Stimulated activated CD8-positive, alpha-beta memory T cell treated with anti-CD3 and anti-CD28 coated beads, Interleukin-2, amount 100 ng/mL, for 48 hours (primary cell): ENCODE measurements at regions not wholly inside any gene's neighbourhood (a gene's known extent, or its start where the extent isn't known, plus 50 kb on each side); places are given as distances from the start of the nearest gene placed in this dataset.

Experiments used
- DNase-seq, 2 donors: peaks; one replicate each; pipeline ENCODE4 v3.0.0-alpha.2; 2020; ENCODE audit warnings: low read depth in 2 of 2

- no peak for DNase-seq
Measured at GRCh38 chr15:70348581-70349344, 251.0 kb upstream of the TLE3 start.

GRCh38 chr15:70348226-70348543 lies 250.5 kb upstream of the TLE3 start:
- no peak for DNase-seq

GRCh38 chr15:70347321-70348225 lies 249.9 kb upstream of the TLE3 start:
- no peak for DNase-seq

- DNase-seq, result no peak
Measured at GRCh38 chr15:70345251-70346019, 247.7 kb upstream of the TLE3 start.

GRCh38 chr15:70344666-70345065 lies 246.9 kb upstream of the TLE3 start:
- DNase-seq, result no peak

GRCh38 chr15:70343961-70344621 lies 246.4 kb upstream of the TLE3 start:
- no peak for DNase-seq

GRCh38 chr15:70342554-70343548 lies 245.1 kb upstream of the TLE3 start:
- DNase-seq, result no peak

GRCh38 chr15:70342141-70342540 lies 244.4 kb upstream of the TLE3 start:
- DNase-seq, result no peak

- no peak for DNase-seq
Measured at GRCh38 chr15:70341566-70341965, 243.8 kb upstream of the TLE3 start.

GRCh38 chr15:70340494-70340870 lies 242.8 kb upstream of the TLE3 start:
- DNase-seq, result no peak

- DNase-seq, result no peak
Measured at GRCh38 chr15:70339571-70340493, 242.1 kb upstream of the TLE3 start.

- DNase-seq, result no peak
Measured at GRCh38 chr15:70337277-70338186, 239.8 kb upstream of the TLE3 start.

GRCh38 chr15:70336425-70337009 lies 238.8 kb upstream of the TLE3 start:
- no peak for DNase-seq

GRCh38 chr15:70334286-70334685 lies 236.6 kb upstream of the TLE3 start:
- DNase-seq, result no peak

GRCh38 chr15:70329179-70329578 lies 231.5 kb upstream of the TLE3 start:
- no peak for DNase-seq

GRCh38 chr15:70328679-70329115 lies 231.0 kb upstream of the TLE3 start:
- no peak for DNase-seq

GRCh38 chr15:70327856-70328678 lies 230.3 kb upstream of the TLE3 start:
- no peak for DNase-seq
